Upper lobe of right lung (tissue), 1 donor: ENCODE measurements at regions not wholly inside any gene's neighbourhood (a gene's known extent, or its start where the extent isn't known, plus 50 kb on each side); places are given as distances from the start of the nearest gene placed in this dataset.

Source experiments
- ATAC-seq: fragments of 200-7000 bp; cut with Tn5 transposase; one replicate; pipeline ENCODE4 v1.9.1; 2020; ENCODE audit warnings: mild to moderate bottlenecking, moderate library complexity
- DNase-seq: peaks from one replicate; pipeline ENCODE4 v3.0.0-alpha.2; 2020
- H3K27ac ChIP-seq: fragments of 200-600 bp; one replicate; pipeline ENCODE4 v1.8.0; 2022
- H3K27me3 ChIP-seq: fragments of 200-600 bp; one replicate; pipeline ENCODE4 v1.8.0; 2022; ENCODE audit warnings: mild to moderate bottlenecking
- H3K36me3 ChIP-seq: fragments of 200-600 bp; one replicate; pipeline ENCODE4 v1.8.0; 2022
- H3K4me1 ChIP-seq: fragments of 200-600 bp; one replicate; pipeline ENCODE4 v1.8.0; 2022
- H3K4me3 ChIP-seq: fragments of 200-600 bp; one replicate; pipeline ENCODE4 v1.8.0; 2022; ENCODE audit warnings: mild to moderate bottlenecking
- H3K9me3 ChIP-seq: fragments of 200-600 bp; one replicate; pipeline ENCODE4 v1.8.0; 2022
- CTCF ChIP-seq: fragments of 200-600 bp; IDR thresholded peaks from one replicate; pipeline ENCODE4 v1.8.0; 2022; ENCODE audit warnings: antibody characterized with exemption
- intact Hi-C: fragments of 100-400 bp; cut with DNase I; formaldehyde crosslinking; loops from one replicate; pipeline ENCODE4 v1.11.0; 2022
- donor health status: DM: no; HTN: yes; CAD: no; lungs with severe emphysema.

- DNase-seq (no peak), ATAC-seq (no peak)
- no peak overlapping the region for H3K4me3 ChIP-seq
- H3K36me3 ChIP-seq: no peaks in the 10 kb centered on the region
- H3K27ac ChIP-seq: no peak overlapping the region
- intact Hi-C loops: no loop called here
- peaks cover 9% of the 10 kb centered on the region for H3K9me3 ChIP-seq
- no peaks in the 10 kb centered on the region for H3K4me1 ChIP-seq
- TF ChIP-seq CTCF: no peak
- no peaks in the 10 kb centered on the region for H3K27me3 ChIP-seq
These were observed 89.7 kb upstream of the CDK6 start for GRCh38 chr7:92925876-92926696.

- TF ChIP-seq CTCF: no peak
- Histone ChIP-seq H3K9me3 (peaks cover 1% of the 10 kb centered on the region), H3K4me3 (no peak overlapping the region), H3K27me3 (no peaks in the 10 kb centered on the region), H3K36me3 (no peaks in the 10 kb centered on the region), H3K27ac (no peak overlapping the region), H3K4me1 (no peaks in the 10 kb centered on the region)
- no peak for ATAC-seq
- DNase-seq: no peak
- intact Hi-C loops: no loop called here
These were observed 88.4 kb upstream of the CDK6 start for GRCh38 chr7:92924800-92925199.

GRCh38 chr7:92917230-92917629 lies 80.9 kb upstream of the CDK6 start:
- TF ChIP-seq CTCF: no peak
- intact Hi-C loops: no loop called here
- Histone ChIP-seq H3K4me3 (no peak overlapping the region), H3K36me3 (no peaks in the 10 kb centered on the region), H3K9me3 (no peaks in the 10 kb centered on the region), H3K4me1 (no peaks in the 10 kb centered on the region), H3K27ac (no peak overlapping the region), H3K27me3 (no peaks in the 10 kb centered on the region)
- DNase-seq: no peak
- ATAC-seq: no peak

- DNase-seq (no peak), ATAC-seq (no peak)
- H3K27ac ChIP-seq: no peak overlapping the region
- intact Hi-C loops: no loop called here
- no peaks in the 10 kb centered on the region for H3K4me1 ChIP-seq
- H3K36me3 ChIP-seq: no peaks in the 10 kb centered on the region
- no peaks in the 10 kb centered on the region for H3K9me3 ChIP-seq
- no peak for TF ChIP-seq CTCF
- H3K4me3 ChIP-seq: no peak overlapping the region
- no peaks in the 10 kb centered on the region for H3K27me3 ChIP-seq
These were observed 80.4 kb upstream of the CDK6 start for GRCh38 chr7:92916770-92917224.

GRCh38 chr7:92915348-92915747 lies 79.0 kb upstream of the CDK6 start:
- H3K36me3 ChIP-seq: no peaks in the 10 kb centered on the region
- H3K9me3 ChIP-seq: no peaks in the 10 kb centered on the region
- ATAC-seq (no peak), DNase-seq (no peak)
- no peak overlapping the region for H3K4me3 ChIP-seq
- TF ChIP-seq CTCF: no peak
- no peaks in the 10 kb centered on the region for H3K4me1 ChIP-seq
- no peaks in the 10 kb centered on the region for H3K27me3 ChIP-seq
- no peak overlapping the region for H3K27ac ChIP-seq
- intact Hi-C loops: no loop called here
